Thyroid gland (tissue), 4 donors: ENCODE measurements at regions not wholly inside any gene's neighbourhood (a gene's known extent, or its start where the extent isn't known, plus 50 kb on each side); places are given as distances from the start of the nearest gene placed in this dataset.

Experiments used
- CTCF ChIP-seq, 6 experiments: fragments of 200-600 bp in 3 of 6; fragments of 450-650 bp in 3 of 6; sonication (generic) in 3 of 6; IDR thresholded peaks; one replicate each; pipeline ENCODE4 v1.5.1; 2016 to 2019; ENCODE audit warnings: antibody characterized with exemption in 6 of 6, mild to moderate bottlenecking in 2 of 6, inconsistent platforms in 1 of 6, moderate library complexity in 1 of 6
- POLR2A ChIP-seq, 2 donors: fragments of 450-650 bp; IDR thresholded peaks; one replicate each; pipeline ENCODE4 v1.6.1; 2017; ENCODE audit warnings: antibody characterized with exemption in 2 of 2, mild to moderate bottlenecking in 2 of 2, moderate library complexity in 1 of 2

GRCh38 chr6:155829646-155830045 lies 374.0 kb upstream of the NOX3 start:
- TF ChIP-seq POLR2A (IDR thresholded peaks at IDR 0.05) (no peak), CTCF (IDR thresholded peaks at IDR 0.05) (no peak)
